ENCODE measurements at regions not wholly inside any gene's neighbourhood (a gene's known extent, or its start where the extent isn't known, plus 50 kb on each side); places are given as distances from the start of the nearest gene placed in this dataset.

- TF ChIP-seq, protein P1, sequence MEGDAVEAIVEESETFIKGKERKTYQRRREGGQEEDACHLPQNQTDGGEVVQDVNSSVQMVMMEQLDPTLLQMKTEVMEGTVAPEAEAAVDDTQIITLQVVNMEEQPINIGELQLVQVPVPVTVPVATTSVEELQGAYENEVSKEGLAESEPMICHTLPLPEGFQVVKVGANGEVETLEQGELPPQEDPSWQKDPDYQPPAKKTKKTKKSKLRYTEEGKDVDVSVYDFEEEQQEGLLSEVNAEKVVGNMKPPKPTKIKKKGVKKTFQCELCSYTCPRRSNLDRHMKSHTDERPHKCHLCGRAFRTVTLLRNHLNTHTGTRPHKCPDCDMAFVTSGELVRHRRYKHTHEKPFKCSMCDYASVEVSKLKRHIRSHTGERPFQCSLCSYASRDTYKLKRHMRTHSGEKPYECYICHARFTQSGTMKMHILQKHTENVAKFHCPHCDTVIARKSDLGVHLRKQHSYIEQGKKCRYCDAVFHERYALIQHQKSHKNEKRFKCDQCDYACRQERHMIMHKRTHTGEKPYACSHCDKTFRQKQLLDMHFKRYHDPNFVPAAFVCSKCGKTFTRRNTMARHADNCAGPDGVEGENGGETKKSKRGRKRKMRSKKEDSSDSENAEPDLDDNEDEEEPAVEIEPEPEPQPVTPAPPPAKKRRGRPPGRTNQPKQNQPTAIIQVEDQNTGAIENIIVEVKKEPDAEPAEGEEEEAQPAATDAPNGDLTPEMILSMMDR (IDR thresholded peaks at IDR 0.05): no peak
- TF ChIP-seq EP300 (IDR thresholded peaks at IDR 0.05) (no peak), POLR2A (IDR thresholded peaks at IDR 0.05; ENCODE audit: low read depth) (no peak)
These were observed 52.5 kb upstream of the EVL start for GRCh38 chr14:100012478-100013327.

Measured in esophagus muscularis mucosa (tissue), 4 donors.